H1 (cell line): ENCODE measurements at regions not wholly inside any gene's neighbourhood (a gene's known extent, or its start where the extent isn't known, plus 50 kb on each side); places are given as distances from the start of the nearest gene placed in this dataset.

Experiments
- CHD1 ChIP-seq: IDR thresholded peaks from 2 replicates; pipeline ENCODE4 v1.6.1; 2012; ENCODE audit warnings: low read depth, low read length, improper control_type of control experiment
- EZH2 ChIP-seq: fragments of 200-600 bp; sonication (generic); IDR thresholded peaks from 2 replicates; pipeline ENCODE4 v1.7.1; 2012; ENCODE audit warnings: low read depth, mild to moderate bottlenecking, moderate library complexity, low read length, inconsistent platforms; ENCODE audit not compliant: severe bottlenecking
- HDAC6 ChIP-seq: IDR thresholded peaks from one replicate; pipeline ENCODE4 v1.7.1; 2012; ENCODE audit warnings: low read depth, mild to moderate bottlenecking, inconsistent platforms, low read length, moderate library complexity
- POLR2AphosphoS5 ChIP-seq: IDR thresholded peaks from 2 replicates; pipeline ENCODE4 v1.6.1; 2011; ENCODE audit warnings: low read depth, low read length
- SP2 ChIP-seq: IDR thresholded peaks from 2 replicates; pipeline ENCODE4 v1.6.1; 2012; ENCODE audit warnings: mild to moderate bottlenecking, low read length, inconsistent platforms
- SRF ChIP-seq: IDR thresholded peaks from 2 replicates; pipeline ENCODE4 v1.6.1; 2011; ENCODE audit warnings: mild to moderate bottlenecking, low read depth, low read length, moderate library complexity
- SUZ12 ChIP-seq: fragments of 200-600 bp; sonication (generic); IDR thresholded peaks from 2 replicates; pipeline ENCODE4 v1.6.1; 2012; ENCODE audit warnings: mild to moderate bottlenecking, inconsistent platforms, low read length, moderate library complexity, mixed read lengths
- USF2 ChIP-seq: IDR thresholded peaks from 2 replicates; pipeline ENCODE4 v1.6.1; 2011; ENCODE audit warnings: low read length, improper control_type of control experiment

- TF ChIP-seq HDAC6 (no peak), CHD1 (no peak), POLR2AphosphoS5 (no peak), SRF (no peak), EZH2 (no peak), SUZ12 (no peak), SP2 (no peak), USF2 (no peak)
Observed at GRCh38 chr12:24705741-24706358, 243.1 kb downstream of the BCAT1 start.
